Stimulated activated CD4-positive, alpha-beta T cell treated with anti-CD3 and anti-CD28 coated beads, Interleukin-12 subunit alpha, Interleukin-12 subunit beta, amount 100 ng/mL, for 24 hours (primary cell): ENCODE measurements at regions not wholly inside any gene's neighbourhood (a gene's known extent, or its start where the extent isn't known, plus 50 kb on each side); places are given as distances from the start of the nearest gene placed in this dataset.
A peak's percentile ranks its signal among the peaks of the same experiment; 100 is the strongest.

Source experiments
- DNase-seq, 2 experiments: peaks; one replicate each; pipeline ENCODE4 v3.0.0-alpha.2; 2020; ENCODE audit warnings: low read depth in 2 of 2

GRCh38 chr3:127458696-127459604, 131.6 kb downstream of the TPRA1 start:
- no peak for DNase-seq

- DNase-seq: no peak
Observed at GRCh38 chr3:127457546-127458145, 132.9 kb downstream of the TPRA1 start.

- DNase-seq: peak in 1 of 2 experiments; percentile 19
Observed at GRCh38 chr3:127457094-127457475, 133.4 kb downstream of the TPRA1 start.

GRCh38 chr3:127456471-127457093, 134.0 kb downstream of the TPRA1 start:
- DNase-seq: no peak

- DNase-seq: peak; percentile 28 to 61
Observed at GRCh38 chr3:127455541-127456450, 134.7 kb downstream of the TPRA1 start.

GRCh38 chr3:127454968-127455367, 135.6 kb downstream of the TPRA1 start:
- DNase-seq: no peak

- DNase-seq: no peak
Observed at GRCh38 chr3:127454051-127454450, 136.5 kb downstream of the TPRA1 start.

GRCh38 chr3:127452321-127452821, 138.2 kb downstream of the TPRA1 start:
- DNase-seq: no peak

- DNase-seq: no peak
Observed at GRCh38 chr3:127451321-127451720, 139.2 kb downstream of the TPRA1 start.

- no peak for DNase-seq
Observed at GRCh38 chr3:127450331-127450730, 140.2 kb downstream of the TPRA1 start.

- DNase-seq: no peak
Observed at GRCh38 chr3:127449486-127450212, 140.9 kb downstream of the TPRA1 start.

GRCh38 chr3:127448671-127449070, 141.9 kb downstream of the TPRA1 start:
- DNase-seq: no peak

GRCh38 chr3:127448161-127448561, 142.4 kb downstream of the TPRA1 start:
- DNase-seq: no peak

- no peak for DNase-seq
Observed at GRCh38 chr3:127446756-127447155, 143.8 kb downstream of the TPRA1 start.

- no peak for DNase-seq
Observed at GRCh38 chr3:127445581-127446343, 144.8 kb downstream of the TPRA1 start.

GRCh38 chr3:127444761-127445160, 145.8 kb downstream of the TPRA1 start:
- no peak for DNase-seq

- no peak for DNase-seq
Observed at GRCh38 chr3:127443581-127444375, 146.8 kb downstream of the TPRA1 start.

GRCh38 chr3:127442506-127442905, 148.0 kb downstream of the TPRA1 start:
- DNase-seq: no peak

GRCh38 chr3:127441764-127442163, 148.8 kb downstream of the TPRA1 start:
- no peak for DNase-seq
